Keratinocyte (primary cell): ENCODE measurements at regions not wholly inside any gene's neighbourhood (a gene's known extent, or its start where the extent isn't known, plus 50 kb on each side); places are given as distances from the start of the nearest gene placed in this dataset.

Experiments
- DNase-seq: peaks from one replicate; pipeline ENCODE4 v3.0.0-alpha.2; 2011; ENCODE audit warnings: low read depth, missing footprints, low spot score
- FAIRE-seq: peaks from 2 replicates; lab custom pipeline; 2011; peaks lifted over from hg19 to GRCh38; lab: Jason Lieb, UNC
- H2AFZ ChIP-seq: 2 replicates; pipeline ENCODE4 v1.6.0; 2012; ENCODE audit warnings: low read length, control low read depth, inconsistent platforms; ENCODE audit not compliant: control insufficient read depth
- H3K27ac ChIP-seq: 2 replicates; pipeline ENCODE4 v1.5.1; 2011; ENCODE audit warnings: low read length; ENCODE audit not compliant: control insufficient read depth, insufficient read depth
- H3K27me3 ChIP-seq: 3 replicates; pipeline ENCODE4 v1.6.0; 2011; ENCODE audit warnings: low read length; ENCODE audit not compliant: control insufficient read depth, insufficient read depth; ENCODE audit errors: extremely low read depth
- H3K36me3 ChIP-seq, 2 experiments: 2 replicates in 1 of 2; 3 replicates in 1 of 2; pipeline ENCODE4 v1.5.1; 2011; ENCODE audit warnings: low read length in 2 of 2, mild to moderate bottlenecking in 1 of 2; ENCODE audit not compliant: control insufficient read depth in 2 of 2, insufficient read depth in 2 of 2; ENCODE audit errors: extremely low read depth in 1 of 2
- H3K4me1 ChIP-seq: 3 replicates; pipeline ENCODE4 v1.5.1; 2011; ENCODE audit warnings: low read length; ENCODE audit not compliant: control insufficient read depth, insufficient read depth; ENCODE audit errors: extremely low read depth
- H3K4me2 ChIP-seq: 3 replicates; pipeline ENCODE4 v1.6.0; 2011; ENCODE audit warnings: low read depth, low read length; ENCODE audit not compliant: control insufficient read depth, insufficient read depth; ENCODE audit errors: extremely low read depth
- H3K4me3 ChIP-seq, 3 experiments: fragments of 200-600 bp in 1 of 3; sonication (generic) in 1 of 3; 2 replicates in 2 of 3; 3 replicates in 1 of 3; pipeline ENCODE4 v1.5.1; 2011 to 2016; ENCODE audit warnings: low read length in 3 of 3, mild to moderate bottlenecking in 3 of 3, control low read depth in 2 of 3, inconsistent platforms in 1 of 3, low read depth in 1 of 3, mixed read lengths in 1 of 3, mixed run types in 1 of 3, moderate library complexity in 1 of 3; ENCODE audit not compliant: control insufficient read depth in 2 of 3, insufficient read depth in 2 of 3; ENCODE audit errors: extremely low read depth in 1 of 3
- H3K79me2 ChIP-seq: 2 replicates; pipeline ENCODE4 v1.6.0; 2012; ENCODE audit warnings: low read length; ENCODE audit not compliant: control insufficient read depth, insufficient read depth
- H3K9ac ChIP-seq: 3 replicates; pipeline ENCODE4 v1.6.0; 2011; ENCODE audit warnings: low read length; ENCODE audit not compliant: control insufficient read depth, insufficient read depth; ENCODE audit errors: extremely low read depth
- H3K9me1 ChIP-seq: 3 replicates; pipeline ENCODE4 v1.6.0; 2011; ENCODE audit warnings: low read length; ENCODE audit not compliant: control insufficient read depth, insufficient read depth; ENCODE audit errors: extremely low read depth
- H3K9me3 ChIP-seq: 2 replicates; pipeline ENCODE4 v1.5.1; 2012; ENCODE audit warnings: low read depth, low read length; ENCODE audit not compliant: control insufficient read depth
- H4K20me1 ChIP-seq: 3 replicates; pipeline ENCODE4 v1.6.0; 2011; ENCODE audit warnings: low read length; ENCODE audit not compliant: control insufficient read depth, insufficient read depth; ENCODE audit errors: extremely low read depth
- CTCF ChIP-seq, 3 experiments: IDR thresholded peaks in 1 of 3; conservative IDR thresholded peaks in 1 of 3; optimal IDR thresholded peaks in 1 of 3; 2 replicates in 2 of 3; 3 replicates in 1 of 3; pipeline versions ENCODE3 to v1.5.1; 2011; ENCODE audit warnings: low read length in 3 of 3, mild to moderate bottlenecking in 3 of 3, moderate library complexity in 2 of 3, control low read depth in 1 of 3, inconsistent platforms in 1 of 3; ENCODE audit not compliant: insufficient read depth in 2 of 3; ENCODE audit errors: extremely low read depth in 1 of 3
- EZH2 ChIP-seq: IDR thresholded peaks from one replicate; pipeline ENCODE4 v1.6.1; 2012; ENCODE audit warnings: inconsistent platforms, mild to moderate bottlenecking, low read length, moderate library complexity
- dilution Hi-C: fragments of 300-500 bp; cut with MboI; formaldehyde crosslinking; loops from one replicate; pipeline ENCODE4 v1.7.0; 2020; ENCODE audit warnings: low sequenced_read_pairs; ENCODE audit not compliant: extremely low pct_ligation_motif_present

GRCh38 chr4:35700663-35701062 is 543.7 kb downstream of the ARAP2 start:
- DNase-seq: no peak
- TF ChIP-seq EZH2: no peak

GRCh38 chr4:35709080-35709479 is 535.2 kb downstream of the ARAP2 start:
- no peaks in the 10 kb centered on the region for H3K4me1 ChIP-seq
- no peak overlapping the region for H3K9ac ChIP-seq
- no peaks in the 10 kb centered on the region for H3K9me1 ChIP-seq
- peaks cover 2% of the 10 kb centered on the region for H3K9me3 ChIP-seq
- H4K20me1 ChIP-seq: no peaks in the 10 kb centered on the region
- H2AFZ ChIP-seq: no peak overlapping the region
- H3K4me2 ChIP-seq: no peak overlapping the region
- no peak for FAIRE-seq
- no peaks in the 10 kb centered on the region for H3K79me2 ChIP-seq
- H3K36me3 ChIP-seq: no peaks in the 10 kb centered on the region
- no peak overlapping the region for H3K27ac ChIP-seq
- no peak for DNase-seq
- no peaks in the 10 kb centered on the region for H3K27me3 ChIP-seq
- dilution Hi-C loops: no loop called here
- TF ChIP-seq CTCF (optimal IDR thresholded peaks at IDR 0.05 in 1 of 3, IDR thresholded peaks at IDR 0.05 in 1 of 3, conservative IDR thresholded peaks at IDR 0.05 in 1 of 3; ENCODE audit: extremely low read depth in 1 of 3, insufficient read depth in 2 of 3, low read length in 3 of 3) (no peak), EZH2 (no peak)
- H3K4me3 ChIP-seq: no peak overlapping the region

More at GRCh38 chr4:35700663-35701062, 543.7 kb downstream of the ARAP2 start:
- dilution Hi-C loops: no loop called here
- Histone ChIP-seq H3K79me2 (no peaks in the 10 kb centered on the region), H3K9me3 (no peaks in the 10 kb centered on the region), H3K4me1 (no peaks in the 10 kb centered on the region), H3K4me3 (no peak overlapping the region), H4K20me1 (no peaks in the 10 kb centered on the region), H3K4me2 (no peak overlapping the region), H3K36me3 (no peaks in the 10 kb centered on the region), H3K9me1 (no peaks in the 10 kb centered on the region), H3K27ac (no peak overlapping the region), H3K9ac (no peak overlapping the region), H3K27me3 (no peaks in the 10 kb centered on the region), H2AFZ (no peak overlapping the region)
- FAIRE-seq: no peak

GRCh38 chr4:35710343-35710742 is 534.0 kb downstream of the ARAP2 start:
- dilution Hi-C loops: no loop called here
- no peak for TF ChIP-seq EZH2
- no peak for TF ChIP-seq CTCF (optimal IDR thresholded peaks at IDR 0.05 in 1 of 3, IDR thresholded peaks at IDR 0.05 in 1 of 3, conservative IDR thresholded peaks at IDR 0.05 in 1 of 3; ENCODE audit: extremely low read depth in 1 of 3, insufficient read depth in 2 of 3, low read length in 3 of 3)
- no peaks in the 10 kb centered on the region for H3K27me3 ChIP-seq
- H2AFZ ChIP-seq: no peak overlapping the region
- H3K27ac ChIP-seq: no peak overlapping the region
- H3K36me3 ChIP-seq: no peaks in the 10 kb centered on the region
- peaks cover 2% of the 10 kb centered on the region for H3K9me3 ChIP-seq
- H3K9me1 ChIP-seq: no peaks in the 10 kb centered on the region
- H3K4me1 ChIP-seq: no peaks in the 10 kb centered on the region
- no peaks in the 10 kb centered on the region for H3K79me2 ChIP-seq
- no peak overlapping the region for H3K9ac ChIP-seq
- no peak for FAIRE-seq
- no peak overlapping the region for H3K4me3 ChIP-seq
- DNase-seq: no peak
- H4K20me1 ChIP-seq: no peaks in the 10 kb centered on the region
- no peak overlapping the region for H3K4me2 ChIP-seq
